ENCODE measurements at regions not wholly inside any gene's neighbourhood (a gene's known extent, or its start where the extent isn't known, plus 50 kb on each side); places are given as distances from the start of the nearest gene placed in this dataset.
"Not testable (repeated sequence)": the region's sequence is repeated elsewhere in the genome, so short reads cannot be mapped to it uniquely, and the experiment has no call there.

DNA sequence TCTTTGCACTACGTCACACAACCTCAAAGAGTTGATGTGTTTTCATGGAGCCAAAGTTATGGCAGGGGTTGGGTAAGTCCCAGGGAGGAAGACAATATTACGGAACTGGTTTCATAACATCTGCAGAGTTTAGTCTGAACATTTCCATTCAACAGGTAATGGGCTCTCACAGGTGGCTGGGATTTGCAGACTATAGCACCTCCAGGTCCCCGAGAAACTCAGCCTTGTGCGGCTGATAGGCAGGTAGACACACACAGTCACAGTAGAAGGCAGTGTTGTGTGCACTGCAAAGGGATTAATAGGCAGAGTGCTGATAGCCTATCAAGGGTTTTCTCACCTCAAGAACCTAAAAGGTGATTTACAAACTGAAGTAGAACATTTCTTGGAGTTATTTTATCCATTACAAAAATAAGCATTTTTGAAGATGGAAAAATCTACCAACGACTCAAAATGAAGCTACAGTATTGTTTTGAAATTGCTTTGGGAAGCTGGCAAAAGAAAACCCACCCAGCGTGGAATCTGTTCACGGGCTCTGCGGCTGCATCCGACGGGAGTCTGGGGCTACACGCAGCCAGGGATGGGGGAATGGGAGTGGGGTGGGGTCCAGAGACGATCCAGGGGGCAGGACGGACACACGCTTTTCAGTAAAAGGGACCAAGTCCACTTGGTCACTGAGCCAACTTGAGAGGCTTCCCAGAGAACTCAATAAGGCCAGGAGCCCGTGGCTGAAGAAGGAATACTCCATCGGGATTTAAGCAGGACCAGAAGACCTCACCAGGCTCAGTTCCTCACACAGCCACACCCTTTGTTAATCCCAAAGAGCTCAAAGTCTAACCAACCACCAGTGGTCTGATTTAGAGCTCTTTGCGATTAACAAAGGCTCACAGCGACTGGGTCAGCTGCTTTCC lies 82.9 kb downstream of the CHRNA1 start:
- TF ChIP-seq, protein P1, sequence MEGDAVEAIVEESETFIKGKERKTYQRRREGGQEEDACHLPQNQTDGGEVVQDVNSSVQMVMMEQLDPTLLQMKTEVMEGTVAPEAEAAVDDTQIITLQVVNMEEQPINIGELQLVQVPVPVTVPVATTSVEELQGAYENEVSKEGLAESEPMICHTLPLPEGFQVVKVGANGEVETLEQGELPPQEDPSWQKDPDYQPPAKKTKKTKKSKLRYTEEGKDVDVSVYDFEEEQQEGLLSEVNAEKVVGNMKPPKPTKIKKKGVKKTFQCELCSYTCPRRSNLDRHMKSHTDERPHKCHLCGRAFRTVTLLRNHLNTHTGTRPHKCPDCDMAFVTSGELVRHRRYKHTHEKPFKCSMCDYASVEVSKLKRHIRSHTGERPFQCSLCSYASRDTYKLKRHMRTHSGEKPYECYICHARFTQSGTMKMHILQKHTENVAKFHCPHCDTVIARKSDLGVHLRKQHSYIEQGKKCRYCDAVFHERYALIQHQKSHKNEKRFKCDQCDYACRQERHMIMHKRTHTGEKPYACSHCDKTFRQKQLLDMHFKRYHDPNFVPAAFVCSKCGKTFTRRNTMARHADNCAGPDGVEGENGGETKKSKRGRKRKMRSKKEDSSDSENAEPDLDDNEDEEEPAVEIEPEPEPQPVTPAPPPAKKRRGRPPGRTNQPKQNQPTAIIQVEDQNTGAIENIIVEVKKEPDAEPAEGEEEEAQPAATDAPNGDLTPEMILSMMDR (IDR thresholded peaks at IDR 0.05; ENCODE audit: insufficient read depth, low read depth, low read length, missing control alignments) = no peak
- H3K4me3 ChIP-seq (ENCODE audit: low read length) = peak overlapping the region; percentile 53
- DNase-seq (ENCODE audit: low read depth) = peak; percentile 21

DNA sequence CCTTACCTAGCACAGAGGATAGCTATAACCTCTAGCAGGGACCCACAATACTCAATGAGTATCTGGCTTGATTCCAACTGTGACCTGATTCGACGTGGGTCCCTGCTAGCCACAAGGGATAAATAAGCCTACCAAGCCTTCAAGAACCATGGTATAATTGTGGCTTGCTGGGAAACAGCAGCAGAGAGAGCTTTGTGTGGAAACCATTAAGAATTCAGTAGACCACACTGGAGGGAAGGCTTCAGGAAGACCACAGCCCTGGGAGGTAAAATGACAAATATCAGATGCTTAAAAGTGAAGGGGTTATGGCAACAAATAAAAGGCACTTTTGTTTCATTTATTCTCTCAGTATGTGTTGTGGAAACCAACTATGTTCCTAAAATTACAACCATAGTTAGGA lies 82.6 kb upstream of the WIPF1 start:
- no peak for DNase-seq (ENCODE audit: low read depth)
- no peak overlapping the region for H3K4me3 ChIP-seq (ENCODE audit: low read length)
- TF ChIP-seq, protein P1 (IDR thresholded peaks at IDR 0.05; ENCODE audit: insufficient read depth, low read depth, low read length, missing control alignments) = no peak

DNA sequence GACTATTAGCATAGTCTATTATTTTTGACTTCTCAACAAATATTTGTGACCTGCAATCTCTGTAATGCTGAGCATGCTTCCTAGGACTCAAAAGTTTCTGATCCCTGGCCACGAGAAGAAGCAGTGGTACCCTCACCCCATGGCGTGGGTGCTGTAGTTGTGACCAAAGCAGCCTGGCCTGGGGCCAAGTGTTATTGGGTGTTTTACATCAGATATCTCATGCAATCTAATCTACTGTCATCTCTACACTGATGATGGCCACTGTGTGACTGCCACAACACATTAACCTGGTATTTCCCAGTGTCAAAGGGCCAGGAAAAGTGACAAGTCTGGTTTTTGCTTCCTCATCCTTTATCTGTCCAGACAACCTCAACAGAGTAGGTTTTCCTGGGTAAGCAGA lies 80.8 kb upstream of the WIPF1 start:
- no peak overlapping the region for H3K4me3 ChIP-seq (ENCODE audit: low read length)
- TF ChIP-seq, protein P1 (IDR thresholded peaks at IDR 0.05; ENCODE audit: insufficient read depth, low read depth, low read length, missing control alignments) = no peak
- DNase-seq (ENCODE audit: low read depth) = no peak

DNA sequence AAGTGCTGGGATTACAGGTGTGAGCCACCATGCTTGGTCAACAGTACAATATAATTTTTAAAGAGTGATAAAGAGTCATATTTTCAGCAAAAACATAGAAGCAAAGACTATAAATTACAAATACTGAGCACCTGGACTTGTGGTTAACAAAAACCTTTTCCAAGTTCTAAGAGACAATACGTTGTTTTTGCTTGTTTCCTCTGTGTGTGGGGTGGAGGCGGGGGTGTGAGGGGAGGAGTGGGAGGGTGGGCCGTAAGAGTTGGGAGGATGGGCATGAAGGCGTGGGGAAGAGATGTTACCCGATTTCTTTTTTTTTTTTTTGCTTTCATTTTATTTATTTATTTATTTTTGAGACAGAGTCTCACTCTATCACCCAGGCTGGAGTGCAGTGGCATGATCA lies 78.0 kb upstream of the WIPF1 start:
- no peak overlapping the region for H3K4me3 ChIP-seq (ENCODE audit: low read length)
- DNase-seq (ENCODE audit: low read depth) = no peak
- TF ChIP-seq, protein P1 (IDR thresholded peaks at IDR 0.05; ENCODE audit: insufficient read depth, low read depth, low read length, missing control alignments) = no peak

DNA sequence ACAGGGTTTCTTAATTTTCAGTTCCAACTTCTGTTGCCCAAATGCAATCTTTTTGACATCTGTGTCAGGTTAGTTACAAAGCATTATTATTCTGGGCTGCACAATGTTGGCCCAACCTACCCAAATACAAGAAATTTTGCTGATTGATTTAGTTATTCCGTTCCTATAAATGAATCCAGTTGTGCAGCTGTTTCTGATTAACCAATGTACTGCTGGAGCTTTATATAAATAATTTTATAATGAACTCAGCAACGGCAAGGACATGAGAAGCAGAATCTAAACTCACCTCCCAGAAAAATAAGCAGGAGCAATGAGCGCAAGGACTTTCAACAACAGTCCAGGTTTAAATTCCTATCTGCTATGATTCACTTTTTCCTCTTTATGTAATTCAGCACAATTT lies 76.3 kb upstream of the WIPF1 start:
- no peak for DNase-seq (ENCODE audit: low read depth)
- TF ChIP-seq, protein P1 (IDR thresholded peaks at IDR 0.05; ENCODE audit: insufficient read depth, low read depth, low read length, missing control alignments) = no peak
- no peak overlapping the region for H3K4me3 ChIP-seq (ENCODE audit: low read length)

DNA sequence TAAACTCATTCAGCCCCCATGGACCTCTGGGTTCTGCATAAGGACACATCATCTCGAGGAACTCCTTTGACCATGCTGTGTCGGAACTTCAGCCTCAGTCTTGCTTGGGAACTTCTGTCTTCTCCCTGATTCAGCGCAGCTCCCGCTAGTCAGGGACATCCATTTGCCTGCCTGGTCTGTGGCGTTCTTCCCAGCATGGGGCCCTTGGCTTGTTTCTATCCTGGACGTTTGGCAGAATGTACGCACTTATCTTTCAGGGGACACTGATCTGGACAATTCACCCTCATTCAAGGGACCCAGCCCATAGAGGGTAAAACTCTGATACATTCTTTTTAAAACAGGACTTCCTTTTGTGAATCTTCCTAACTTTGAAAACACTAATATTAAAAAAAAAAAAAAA lies 75.8 kb upstream of the WIPF1 start:
- TF ChIP-seq, protein P1 (IDR thresholded peaks at IDR 0.05; ENCODE audit: insufficient read depth, low read depth, low read length, missing control alignments) = no peak
- H3K4me3 ChIP-seq (ENCODE audit: low read length) = no peak overlapping the region

DNA sequence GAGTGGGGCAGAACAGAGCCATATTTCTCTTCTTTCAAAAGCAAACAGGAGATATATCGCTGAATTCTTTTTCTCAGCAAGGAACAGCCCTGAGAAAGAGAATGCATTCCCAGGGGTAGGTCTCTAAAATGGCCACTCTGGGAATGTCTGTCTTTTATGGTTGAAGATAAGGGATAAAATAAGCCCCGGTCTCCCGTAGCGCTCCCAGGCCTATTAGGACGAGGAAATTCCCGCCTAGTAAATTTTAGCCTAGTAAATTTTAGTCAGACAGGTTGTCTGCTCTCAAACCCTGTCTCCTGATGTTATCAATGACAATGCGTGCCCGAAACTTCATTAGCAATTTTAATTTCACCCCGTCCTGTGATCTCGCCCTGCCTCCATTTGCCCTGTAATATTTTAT lies 73.9 kb upstream of the WIPF1 start:
- not testable (repeated sequence) for H3K4me3 ChIP-seq (ENCODE audit: low read length); DNase-seq (ENCODE audit: low read depth)

More for the DNA sequence above, 75.8 kb upstream of the WIPF1 start:
- no peak for DNase-seq (ENCODE audit: low read depth)

All from epithelial cell of esophagus (primary cell).